ENCODE measurements at regions not wholly inside any gene's neighbourhood (a gene's known extent, or its start where the extent isn't known, plus 50 kb on each side); places are given as distances from the start of the nearest gene placed in this dataset.

GRCh38 chr21:27213303-27213702 is 246.4 kb upstream of the ADAMTS5 start:
- Histone ChIP-seq H3K4me3 (ENCODE audit: insufficient read depth, low read length) (no peak overlapping the region), H2AFZ (ENCODE audit: low read length) (no peak overlapping the region), H4K20me1 (ENCODE audit: insufficient read depth, low read length) (no peaks in the 10 kb centered on the region), H3K4me2 (ENCODE audit: insufficient read depth, low read length) (no peak overlapping the region), H3K79me2 (ENCODE audit: insufficient read depth, low read length) (no peaks in the 10 kb centered on the region), H3K27me3 (ENCODE audit: insufficient read depth, low read length) (no peaks in the 10 kb centered on the region), H3K36me3 (ENCODE audit: insufficient read depth, low read length) (no peaks in the 10 kb centered on the region), H3K9me3 (ENCODE audit: low read depth, low read length) (no peaks in the 10 kb centered on the region), H3K27ac (ENCODE audit: low read depth, low read length) (no peak overlapping the region), H3K4me1 (ENCODE audit: insufficient read depth, low read length) (no peaks in the 10 kb centered on the region)
- DNase-seq (ENCODE audit: insufficient read length, low spot score, missing footprints) = peak; percentile 31
- peak; percentile 50 for TF ChIP-seq CTCF (IDR thresholded peaks at IDR 0.05; ENCODE audit: extremely low read depth, low read depth, low read length)

- Histone ChIP-seq H3K36me3 (ENCODE audit: insufficient read depth, low read length) (no peaks in the 10 kb centered on the region), H3K9me3 (ENCODE audit: low read depth, low read length) (no peaks in the 10 kb centered on the region), H3K27me3 (ENCODE audit: insufficient read depth, low read length) (no peaks in the 10 kb centered on the region), H3K4me2 (ENCODE audit: insufficient read depth, low read length) (no peak overlapping the region), H3K4me1 (ENCODE audit: insufficient read depth, low read length) (no peaks in the 10 kb centered on the region), H3K79me2 (ENCODE audit: insufficient read depth, low read length) (no peaks in the 10 kb centered on the region), H2AFZ (ENCODE audit: low read length) (no peak overlapping the region), H4K20me1 (ENCODE audit: insufficient read depth, low read length) (no peaks in the 10 kb centered on the region), H3K4me3 (ENCODE audit: insufficient read depth, low read length) (no peak overlapping the region), H3K27ac (ENCODE audit: low read depth, low read length) (no peak overlapping the region)
- no peak for TF ChIP-seq CTCF (IDR thresholded peaks at IDR 0.05; ENCODE audit: extremely low read depth, low read depth, low read length)
- DNase-seq (ENCODE audit: insufficient read length, low spot score, missing footprints) = no peak
These were observed 245.6 kb upstream of the ADAMTS5 start for GRCh38 chr21:27212441-27212840.

GRCh38 chr21:27209546-27209945 is 242.7 kb upstream of the ADAMTS5 start:
- Histone ChIP-seq H3K4me2 (ENCODE audit: insufficient read depth, low read length) (no peak overlapping the region), H4K20me1 (ENCODE audit: insufficient read depth, low read length) (no peaks in the 10 kb centered on the region), H3K4me3 (ENCODE audit: insufficient read depth, low read length) (no peak overlapping the region), H3K4me1 (ENCODE audit: insufficient read depth, low read length) (peaks cover 13% of the 10 kb centered on the region), H3K79me2 (ENCODE audit: insufficient read depth, low read length) (no peaks in the 10 kb centered on the region), H3K27me3 (ENCODE audit: insufficient read depth, low read length) (no peaks in the 10 kb centered on the region), H2AFZ (ENCODE audit: low read length) (no peak overlapping the region), H3K36me3 (ENCODE audit: insufficient read depth, low read length) (no peaks in the 10 kb centered on the region), H3K27ac (ENCODE audit: low read depth, low read length) (no peak overlapping the region), H3K9me3 (ENCODE audit: low read depth, low read length) (no peaks in the 10 kb centered on the region)
- no peak for DNase-seq (ENCODE audit: insufficient read length, low spot score, missing footprints)
- TF ChIP-seq CTCF (IDR thresholded peaks at IDR 0.05; ENCODE audit: extremely low read depth, low read depth, low read length) = no peak

GRCh38 chr21:27206368-27206982 is 239.6 kb upstream of the ADAMTS5 start:
- Histone ChIP-seq H3K4me1 (ENCODE audit: insufficient read depth, low read length) (peaks cover 13% of the 10 kb centered on the region), H3K27me3 (ENCODE audit: insufficient read depth, low read length) (no peaks in the 10 kb centered on the region), H3K9me3 (ENCODE audit: low read depth, low read length) (no peaks in the 10 kb centered on the region), H3K36me3 (ENCODE audit: insufficient read depth, low read length) (no peaks in the 10 kb centered on the region), H2AFZ (ENCODE audit: low read length) (peak overlapping the region; percentile 53), H3K4me2 (ENCODE audit: insufficient read depth, low read length) (peak overlapping the region; percentile 55), H3K4me3 (ENCODE audit: insufficient read depth, low read length) (no peak overlapping the region), H3K79me2 (ENCODE audit: insufficient read depth, low read length) (no peaks in the 10 kb centered on the region), H3K27ac (ENCODE audit: low read depth, low read length) (no peak overlapping the region), H4K20me1 (ENCODE audit: insufficient read depth, low read length) (no peaks in the 10 kb centered on the region)
- no peak for DNase-seq (ENCODE audit: insufficient read length, low spot score, missing footprints)
- TF ChIP-seq CTCF (IDR thresholded peaks at IDR 0.05; ENCODE audit: extremely low read depth, low read depth, low read length) = no peak

Data from osteoblast (primary cell).